ENCODE measurements at regions not wholly inside any gene's neighbourhood (a gene's known extent, or its start where the extent isn't known, plus 50 kb on each side); places are given as distances from the start of the nearest gene placed in this dataset.

DNA sequence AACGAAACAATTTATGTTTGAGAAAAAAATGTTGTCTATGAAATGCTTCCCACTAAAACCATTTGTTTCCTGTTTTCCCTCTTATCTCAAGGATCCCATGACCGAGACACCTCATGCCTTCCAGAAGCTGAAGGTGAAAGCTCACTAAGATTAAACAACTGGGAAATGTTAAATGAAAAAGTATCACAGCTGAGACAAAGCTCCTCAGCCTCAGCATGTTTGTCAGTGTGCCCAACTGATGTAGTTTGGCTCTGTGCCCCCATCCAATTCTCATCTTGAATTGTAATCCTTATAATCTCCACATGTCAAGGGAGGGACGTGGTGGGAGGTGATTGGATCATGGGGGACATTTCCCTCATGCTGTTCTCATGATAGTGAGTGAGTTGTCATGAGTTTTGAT, 327.3 kb downstream of the HTR7 start:
- no peak for DNase-seq

DNA sequence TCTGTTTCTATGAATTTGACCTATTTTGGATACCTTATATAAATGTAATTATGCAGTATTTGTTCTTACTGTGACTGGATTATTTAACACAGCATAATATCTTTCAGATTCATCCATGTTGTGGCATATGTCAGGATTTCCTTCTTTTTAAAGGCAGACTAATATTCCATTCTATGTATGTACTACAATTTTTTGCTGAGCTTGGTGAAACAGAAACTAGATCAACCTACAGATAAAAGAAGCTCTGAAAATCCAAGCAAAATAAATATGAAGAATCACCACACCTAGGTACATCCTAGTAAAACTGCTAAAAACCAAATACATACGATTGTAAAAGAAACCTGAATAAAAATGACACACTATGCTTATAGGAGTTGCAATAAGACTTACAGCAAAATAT, 300.5 kb downstream of the HTR7 start:
- no peak for DNase-seq

DNA sequence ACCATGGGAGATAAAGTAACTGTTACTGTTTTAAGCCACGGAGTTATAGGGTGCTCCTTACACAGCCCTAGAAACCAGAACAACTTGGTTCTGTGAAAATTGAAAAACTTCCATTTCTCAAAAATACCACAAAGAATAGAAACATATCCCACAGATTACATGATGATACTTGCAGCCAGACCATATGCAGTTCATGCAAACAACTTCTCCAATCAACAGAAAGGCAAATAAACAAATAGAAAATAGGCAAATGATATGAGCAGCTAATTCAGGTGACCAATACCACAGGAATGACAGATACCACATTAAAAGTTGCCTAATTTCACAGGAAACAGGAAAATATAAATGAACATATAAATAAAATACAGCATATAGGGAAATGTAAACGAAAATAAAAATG, 297.5 kb downstream of the HTR7 start:
- DNase-seq = no peak

DNA sequence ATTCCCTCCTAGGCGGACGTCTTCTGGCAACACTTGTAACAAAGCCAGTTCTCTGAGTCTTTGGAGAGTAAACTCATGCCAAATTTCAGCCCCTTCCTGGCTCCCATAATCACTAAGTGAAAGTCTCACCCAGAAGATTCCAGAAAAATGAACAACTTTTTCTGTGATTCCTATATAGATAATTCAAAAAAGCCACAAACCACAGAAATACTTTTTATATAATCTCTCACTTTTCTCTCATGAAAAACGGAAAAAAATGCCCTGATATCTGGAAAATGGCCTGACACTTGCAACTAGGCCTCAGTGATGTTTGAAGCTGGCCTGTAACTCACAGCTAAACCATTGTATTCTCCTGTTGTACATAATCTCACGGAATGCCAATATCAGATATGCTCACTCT, 296.2 kb downstream of the HTR7 start:
- DNase-seq = no peak

DNA sequence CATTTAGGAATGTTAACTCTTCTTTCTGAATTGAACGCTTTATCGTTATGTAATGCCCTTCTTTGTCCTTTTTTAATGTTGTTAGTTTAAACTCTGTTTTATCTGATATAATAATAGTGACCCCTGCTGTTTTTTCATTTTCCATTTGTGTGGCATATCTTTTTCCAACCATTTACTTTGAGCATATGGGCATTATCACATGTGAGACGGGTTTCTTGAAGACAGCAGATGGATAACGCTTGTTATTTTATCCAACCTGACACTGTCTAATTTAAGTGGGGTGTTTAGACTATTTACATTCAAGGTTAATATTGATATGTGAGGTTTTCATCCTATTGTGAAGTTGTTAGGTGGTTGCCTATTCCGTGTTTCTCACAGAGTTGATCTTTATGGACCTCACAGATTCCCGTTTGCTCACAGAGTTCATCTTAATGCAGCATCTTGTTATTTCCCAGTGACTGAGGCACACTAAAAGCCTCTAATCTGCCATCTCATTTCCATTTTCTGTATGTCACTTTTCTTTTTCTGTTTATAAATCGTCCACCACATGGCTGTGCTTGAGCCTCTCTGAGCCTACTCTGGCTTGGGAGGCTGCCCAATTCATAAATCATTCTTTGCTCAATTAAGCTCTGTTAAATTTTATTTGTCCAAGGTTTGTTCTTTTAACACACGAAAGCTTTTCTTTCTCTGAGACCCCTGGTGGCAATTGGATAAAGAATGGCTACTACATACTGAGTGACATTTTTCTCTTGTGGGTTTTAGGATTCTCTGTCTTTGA, 286.2 kb downstream of the HTR7 start:
- DNase-seq = no peak

DNA sequence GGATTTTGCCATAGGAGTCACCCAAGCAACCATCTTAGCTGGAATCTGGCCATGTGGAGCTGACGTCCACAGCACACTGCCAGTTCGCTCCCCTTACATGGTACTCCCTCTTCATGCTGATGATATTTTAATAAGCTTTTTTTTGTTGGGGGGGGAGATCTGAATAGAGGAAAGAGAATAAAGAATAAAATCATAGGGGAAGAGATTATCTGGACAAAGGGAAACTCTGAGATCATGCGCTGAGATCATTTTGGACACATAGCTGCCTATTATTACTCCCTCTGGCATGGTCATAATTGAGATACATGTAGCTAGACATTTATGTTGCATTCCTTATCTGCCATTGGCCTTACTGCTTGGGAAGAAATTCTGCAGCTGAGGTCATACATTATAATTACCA, 282.7 kb downstream of the HTR7 start:
- no peak for DNase-seq

DNA sequence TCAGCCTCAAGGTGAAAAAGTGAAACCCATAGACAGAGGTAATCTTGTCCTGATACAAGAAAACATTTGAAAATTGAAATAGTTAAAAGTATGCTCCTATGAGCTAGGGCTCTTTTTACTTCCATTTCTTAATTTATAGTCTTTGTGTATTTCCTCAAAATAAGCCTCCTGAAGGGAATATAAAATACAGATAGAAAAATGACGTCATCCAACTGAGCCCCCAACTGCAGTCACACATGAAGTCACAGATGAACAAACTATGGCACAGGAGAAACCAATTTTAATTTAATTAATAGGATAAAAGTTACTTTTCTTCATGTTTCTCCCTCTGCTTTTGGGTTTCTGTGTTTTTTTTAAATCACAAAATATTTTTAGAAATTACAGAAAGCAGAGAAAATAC, 280.3 kb downstream of the HTR7 start:
- DNase-seq = no peak

DNA sequence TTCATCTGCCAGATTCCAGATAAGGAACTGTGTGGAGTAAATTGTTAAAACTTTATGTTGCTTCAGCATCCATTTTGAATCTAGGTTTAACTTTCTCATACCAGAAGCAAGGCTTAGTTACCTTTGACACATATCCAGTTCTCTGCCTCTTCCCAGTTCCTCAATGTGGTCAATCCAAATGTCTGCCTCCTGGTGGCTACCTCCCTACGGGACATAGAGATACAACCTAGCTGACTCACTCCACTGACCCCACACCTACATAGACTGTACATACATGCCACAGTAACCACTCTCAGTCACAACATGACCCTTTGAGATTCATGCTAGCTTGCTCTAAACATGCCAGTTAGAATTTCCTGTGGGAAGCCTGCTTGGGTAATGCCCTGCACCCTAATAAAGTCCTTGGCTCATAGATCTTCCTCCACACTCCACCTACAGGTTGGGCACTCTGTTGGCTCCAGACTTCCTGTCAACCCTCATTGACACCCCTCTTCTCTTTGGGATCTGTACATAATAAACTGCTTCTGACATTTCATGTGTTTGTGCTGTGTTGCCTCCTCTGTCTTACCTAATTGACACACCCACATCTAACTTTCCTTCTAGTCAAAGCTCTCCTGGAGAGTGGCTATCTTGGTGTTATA, 278.1 kb downstream of the HTR7 start:
- DNase-seq = no peak

DNA sequence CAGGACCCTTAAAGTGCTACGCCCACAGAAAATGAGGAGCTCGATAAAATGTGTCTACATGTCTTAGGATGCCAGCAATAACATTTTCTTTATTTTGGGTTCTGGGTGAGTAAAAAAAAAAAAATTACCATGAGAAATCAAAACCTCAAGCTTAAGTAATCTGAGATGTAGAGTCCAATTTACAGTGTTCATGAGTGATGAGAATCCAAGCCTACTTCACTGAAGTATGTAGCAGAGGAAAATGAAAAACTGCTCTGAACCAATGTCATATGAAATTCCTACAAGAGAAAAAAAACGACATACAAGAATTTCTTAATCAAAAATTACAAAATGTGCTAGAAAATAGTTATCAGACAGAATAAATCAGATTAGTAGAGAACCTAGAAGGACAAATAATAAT, 274.4 kb downstream of the HTR7 start:
- DNase-seq = no peak

DNA sequence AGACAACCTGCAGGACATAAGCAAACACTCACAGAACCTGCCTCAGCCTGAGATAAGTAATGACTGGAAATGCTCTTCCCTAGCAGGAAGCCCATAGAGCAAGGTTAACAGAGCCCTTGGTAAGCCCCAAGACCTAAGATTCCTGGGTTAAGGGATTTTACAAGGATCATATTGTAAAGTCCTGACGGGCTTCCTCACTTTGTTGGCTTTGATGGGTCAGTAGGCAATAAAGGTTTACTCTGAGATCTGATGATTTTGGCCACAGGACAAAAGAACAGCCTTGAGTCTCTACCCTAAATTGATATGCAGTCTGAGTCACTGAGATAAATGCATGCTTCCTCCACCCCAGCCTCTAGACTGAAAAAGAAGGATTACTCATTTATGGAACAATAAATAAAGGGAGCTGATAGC, 270.8 kb downstream of the HTR7 start:
- DNase-seq = no peak

DNA sequence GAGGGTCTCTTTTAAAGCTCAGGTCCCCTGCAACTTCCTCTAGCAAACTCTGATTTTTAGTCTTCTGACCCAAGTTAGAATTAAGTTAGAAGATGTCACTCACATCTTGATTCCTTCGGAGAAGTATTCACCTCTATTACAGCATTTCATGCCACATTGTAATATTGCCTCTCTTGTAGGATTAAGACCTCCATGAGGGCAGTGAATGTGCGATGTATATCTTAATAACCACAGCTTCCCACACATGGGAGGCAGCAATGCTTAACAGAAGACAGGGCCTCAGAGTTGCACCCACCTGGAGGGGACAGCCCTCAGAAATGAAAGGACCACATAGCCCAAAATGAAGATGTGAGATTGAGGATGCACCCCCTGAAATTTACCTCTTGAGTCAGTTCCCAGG, 270.3 kb downstream of the HTR7 start:
- DNase-seq = no peak

DNA sequence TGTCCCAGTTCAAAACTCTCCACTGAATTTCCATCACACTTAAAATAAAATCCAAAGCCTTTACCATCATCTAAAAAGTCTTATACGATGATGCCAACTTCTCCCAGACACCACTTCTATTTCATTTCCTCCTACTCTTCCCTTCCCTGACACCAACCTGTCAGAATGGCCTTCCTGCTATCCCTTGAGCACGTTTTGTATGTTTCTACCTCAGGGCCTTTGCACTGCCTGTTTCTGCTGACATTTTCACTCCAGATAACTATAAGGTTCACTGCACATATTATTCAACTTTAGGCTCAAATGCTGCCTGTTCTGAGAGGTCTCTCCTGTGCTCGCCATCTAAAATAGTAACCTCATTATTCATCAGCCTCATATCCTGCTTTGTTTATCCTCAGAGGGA, 269.6 kb downstream of the HTR7 start:
- DNase-seq = no peak

DNA sequence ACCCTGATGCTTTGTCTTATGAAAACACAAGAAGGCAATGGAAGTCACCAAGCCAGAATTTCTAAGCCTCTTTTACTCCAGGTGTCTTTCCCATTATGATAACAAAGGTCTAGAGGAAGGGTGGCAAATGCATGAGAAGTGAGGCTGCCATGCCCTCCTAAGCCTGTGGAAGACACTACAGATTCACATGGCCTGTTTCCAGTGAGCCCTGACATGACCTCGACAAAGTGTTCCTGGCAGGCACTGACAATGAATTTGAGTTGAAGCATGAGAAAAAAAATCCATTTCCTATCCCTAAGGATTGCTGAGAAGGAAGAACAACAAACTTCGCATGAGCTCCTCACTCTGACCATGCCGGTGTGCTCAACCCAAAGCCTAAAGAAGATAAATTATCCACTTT, 268.0 kb downstream of the HTR7 start:
- no peak for DNase-seq

DNA sequence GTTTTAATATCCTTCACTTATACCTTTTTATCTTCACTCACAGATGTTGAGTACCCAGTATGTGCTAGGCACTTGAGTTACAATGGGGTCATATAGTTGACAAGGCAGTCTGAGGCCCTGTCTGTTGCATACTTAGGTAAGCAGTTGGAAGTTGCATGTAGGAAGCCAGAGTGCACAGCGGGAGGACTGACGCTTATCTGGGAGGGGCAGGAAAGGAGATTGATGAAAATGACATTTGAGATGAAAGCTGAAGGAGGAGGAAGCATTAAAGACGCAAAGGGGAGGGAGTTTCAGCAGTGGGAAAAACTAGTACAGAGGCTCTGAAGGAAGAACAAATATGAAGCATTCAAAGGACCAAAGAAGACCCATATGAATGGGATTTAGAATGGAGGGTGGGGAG, 266.2 kb downstream of the HTR7 start:
- DNase-seq = no peak

DNA sequence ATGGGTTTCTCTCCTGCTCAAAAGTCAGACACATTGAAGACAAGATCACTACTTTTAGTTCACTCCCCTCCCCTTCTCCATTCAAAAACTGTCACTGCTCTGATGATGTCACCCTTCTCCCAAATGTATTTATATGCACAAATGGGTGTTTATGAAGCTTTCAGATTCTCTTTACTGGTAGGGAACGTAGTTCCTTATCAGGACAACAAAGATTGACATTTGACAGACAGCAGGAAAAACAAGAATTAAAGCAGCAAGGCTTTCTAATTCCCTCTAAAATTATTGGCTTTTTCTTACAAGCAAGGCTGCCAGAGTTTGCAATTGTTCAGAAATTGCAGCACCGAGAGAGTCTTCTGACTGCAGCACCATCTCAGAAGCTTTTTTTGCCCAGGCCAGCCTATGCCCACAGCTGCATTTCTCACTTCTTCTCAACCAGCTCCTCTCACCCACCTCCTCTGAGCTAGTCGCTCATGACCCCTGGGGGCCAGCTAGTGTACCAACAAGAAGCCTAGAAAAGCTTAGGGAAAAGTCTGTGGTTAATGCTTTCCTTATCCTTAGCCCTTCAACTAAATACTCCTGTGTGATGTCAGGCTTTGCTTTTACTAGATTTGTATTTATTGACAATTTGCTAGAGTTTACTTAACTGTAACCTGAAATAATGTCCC, 265.1 kb downstream of the HTR7 start:
- peak; percentile 1 for DNase-seq

DNA sequence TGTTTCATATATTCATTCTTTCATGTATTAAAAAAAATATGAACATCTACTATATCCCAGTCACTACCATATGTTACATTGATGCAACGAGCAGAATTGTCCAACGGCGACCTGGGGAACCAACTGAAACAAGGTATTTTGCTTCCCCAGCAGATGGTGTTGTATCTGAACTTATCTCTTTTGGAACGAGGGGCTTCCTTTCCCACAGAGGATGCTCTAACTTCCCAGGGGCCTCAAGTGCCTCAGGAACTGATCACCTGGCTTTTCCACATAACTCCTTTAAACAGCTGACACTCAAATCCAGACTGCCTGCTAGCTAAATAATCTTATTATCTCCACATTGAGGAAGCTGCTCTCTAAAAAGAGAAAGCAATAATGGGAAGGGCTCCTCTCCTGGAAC, 259.3 kb downstream of the HTR7 start:
- no peak for DNase-seq

DNA sequence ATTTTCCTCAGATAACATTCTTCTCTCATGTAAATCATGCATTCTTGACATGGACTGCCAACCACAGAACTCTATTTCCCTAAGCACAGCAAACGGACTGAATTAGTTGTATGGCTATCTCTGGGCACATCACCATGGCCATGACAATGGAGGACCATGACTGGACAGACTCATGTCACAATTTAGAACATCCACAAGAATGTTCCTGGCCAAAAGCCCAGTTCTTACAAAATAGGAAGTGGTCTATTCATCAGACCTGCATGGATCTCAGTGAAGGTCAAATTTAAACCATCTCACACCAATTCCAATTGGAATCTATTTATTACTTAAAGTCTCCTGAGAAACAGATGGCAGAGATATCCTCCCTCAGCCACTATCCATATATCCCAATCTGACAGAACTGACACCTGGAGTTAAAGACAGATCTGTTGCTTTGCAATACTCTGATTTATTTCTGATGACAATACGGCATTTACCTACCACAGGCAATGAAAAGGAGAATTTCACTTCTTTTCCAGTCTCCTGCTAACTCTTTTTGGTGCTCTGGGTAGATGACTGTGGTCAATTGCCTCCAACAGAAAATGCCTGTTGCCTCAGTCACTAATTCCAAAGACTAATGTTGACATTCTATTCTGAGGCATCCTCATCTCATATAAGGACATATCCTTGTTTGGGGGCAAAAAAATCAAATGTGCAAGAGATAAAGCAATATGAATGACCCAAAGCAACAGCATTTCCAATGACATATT, 254.8 kb downstream of the HTR7 start:
- DNase-seq = no peak

DNA sequence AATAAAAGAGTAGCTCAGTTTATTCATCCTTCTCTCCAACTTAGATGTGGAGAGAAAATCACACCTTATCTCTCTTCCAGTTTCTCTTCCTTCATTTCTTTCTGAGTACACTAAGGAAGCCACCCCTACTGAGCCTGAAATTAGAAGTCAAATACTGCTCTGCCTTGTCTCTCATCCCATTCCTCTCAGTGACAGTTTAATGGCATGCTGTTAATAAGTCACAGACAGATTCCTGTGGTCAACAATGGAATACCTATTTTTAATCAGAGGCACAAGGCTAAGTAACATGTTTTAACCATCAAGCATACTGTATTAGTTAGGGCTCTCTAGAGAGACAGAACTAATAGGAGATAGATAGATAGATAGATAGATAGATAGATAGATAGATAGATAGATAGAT, 253.2 kb downstream of the HTR7 start:
- DNase-seq = no peak

DNA sequence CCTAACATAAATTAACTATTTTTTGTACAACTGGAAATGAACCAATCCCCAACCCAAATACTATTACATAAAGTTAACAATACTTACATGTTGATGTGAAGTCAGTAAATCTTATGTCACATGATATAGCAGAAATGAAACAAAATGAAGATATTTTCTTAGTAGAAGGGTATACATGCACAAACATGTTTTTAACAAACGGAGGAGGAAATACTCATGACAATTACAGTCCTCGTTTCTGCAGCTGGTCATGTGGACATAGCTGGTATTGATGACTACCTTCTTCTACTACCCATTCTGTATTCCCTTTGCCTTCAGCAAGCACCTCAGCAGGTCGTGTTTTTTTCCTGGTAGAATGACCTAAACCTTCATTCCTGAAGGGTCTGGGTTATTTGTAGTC, 252.3 kb downstream of the HTR7 start:
- DNase-seq = no peak

DNA sequence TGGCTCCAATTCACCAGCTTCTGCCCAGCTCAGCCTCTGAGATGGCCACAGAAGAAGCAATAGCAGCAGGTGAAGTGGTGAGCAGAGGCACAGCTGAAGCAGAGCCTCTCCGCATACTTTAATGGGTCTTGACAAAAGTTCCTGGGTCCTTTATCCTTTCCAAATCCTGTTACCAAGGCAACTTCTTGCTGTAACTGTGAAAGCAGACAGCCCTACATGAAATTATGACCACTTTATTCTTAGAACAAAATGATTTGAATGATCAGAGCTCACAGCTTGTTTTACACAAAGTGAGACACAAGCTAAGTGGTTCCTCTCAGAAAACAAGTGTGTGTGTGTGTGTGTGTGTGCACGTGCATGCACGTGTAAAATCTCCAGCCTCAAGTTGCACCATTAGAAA, 245.6 kb downstream of the HTR7 start:
- DNase-seq = no peak

DNA sequence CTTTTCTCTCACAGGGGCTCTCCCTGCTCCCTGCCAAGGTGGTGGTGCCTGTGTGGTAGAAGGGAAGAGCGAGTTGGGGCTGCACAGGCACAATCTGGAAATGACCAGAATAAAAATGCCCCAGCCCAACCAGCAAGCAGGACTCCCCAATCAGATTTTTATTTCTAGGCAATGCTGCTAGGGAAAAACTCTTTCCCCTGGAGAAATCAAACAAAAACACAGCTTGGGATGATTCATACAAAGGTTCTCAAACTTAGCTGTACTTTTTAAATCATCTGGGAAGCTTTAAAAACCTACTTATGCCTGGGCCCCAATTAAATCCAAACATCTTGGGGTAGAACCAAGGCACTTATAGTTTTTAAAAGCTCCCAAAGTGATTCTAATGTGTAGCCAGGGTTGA, 243.2 kb downstream of the HTR7 start:
- no peak for DNase-seq

DNA sequence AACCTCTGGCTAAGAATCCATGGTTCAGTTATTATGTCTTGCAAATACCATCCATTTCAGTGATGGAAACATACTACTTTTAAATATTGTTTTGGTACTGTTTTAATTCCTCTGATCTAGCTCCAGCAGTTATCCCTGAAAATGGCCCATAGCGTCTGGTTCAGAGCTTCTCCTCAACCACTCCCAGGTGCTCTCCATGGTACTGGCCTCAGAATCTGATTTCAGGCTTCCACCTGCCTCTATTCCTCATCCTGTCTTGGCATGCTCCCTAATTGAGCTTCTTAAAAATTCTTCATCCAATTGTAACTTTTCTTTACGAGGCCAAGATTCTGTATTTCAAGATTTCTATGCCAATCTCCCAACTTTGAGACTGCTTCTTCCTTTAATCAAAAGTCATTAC, 236.3 kb downstream of the HTR7 start:
- DNase-seq = no peak

DNA sequence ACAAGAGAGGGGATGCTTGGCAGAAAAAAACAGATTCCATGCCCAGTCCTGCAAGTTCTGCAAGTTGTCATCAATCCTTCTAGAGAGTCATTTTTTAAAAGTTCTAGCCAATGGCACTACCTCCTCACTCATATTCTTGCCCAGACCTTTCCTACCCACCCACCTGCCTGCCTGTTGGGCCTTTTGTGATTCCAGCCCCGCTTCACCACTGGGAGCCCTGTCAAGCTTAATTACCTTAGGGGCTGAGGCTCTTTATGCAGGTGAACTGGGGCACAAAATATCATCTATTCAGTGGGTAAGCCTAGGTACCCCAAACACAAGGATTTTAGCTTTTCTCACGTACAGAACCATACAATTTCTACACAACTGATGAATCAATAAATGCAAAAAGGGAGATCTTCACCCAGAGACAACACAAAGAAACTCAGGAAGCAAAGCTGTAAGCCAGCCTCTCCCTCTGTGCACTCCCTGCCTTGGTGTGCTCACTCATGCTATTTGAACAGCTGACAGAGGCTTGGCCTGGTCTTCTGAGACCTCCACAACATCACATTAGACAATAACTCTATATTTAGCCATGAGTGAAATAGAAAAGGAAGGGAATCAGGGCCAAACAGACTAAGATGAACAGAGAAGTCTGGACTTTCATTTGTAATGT, 222.6 kb downstream of the HTR7 start:
- DNase-seq = no peak

Data from CD4-positive, alpha-beta T cell treated with Interleukin-17A for 1 hour (primary cell).